Activated T-cell treated with anti-CD3 and anti-CD28 coated beads for 4 hours (primary cell): ENCODE measurements at regions not wholly inside any gene's neighbourhood (a gene's known extent, or its start where the extent isn't known, plus 50 kb on each side); places are given as distances from the start of the nearest gene placed in this dataset.

Source experiments
- DNase-seq: peaks from one replicate; pipeline ENCODE4 v3.0.0-alpha.2; 2020

GRCh38 chr21:16074950-16075489 is 345.2 kb downstream of the USP25 start:
- no peak for DNase-seq

- DNase-seq, result no peak
Observed at GRCh38 chr21:16075649-16076282, 346.0 kb downstream of the USP25 start.

DNA sequence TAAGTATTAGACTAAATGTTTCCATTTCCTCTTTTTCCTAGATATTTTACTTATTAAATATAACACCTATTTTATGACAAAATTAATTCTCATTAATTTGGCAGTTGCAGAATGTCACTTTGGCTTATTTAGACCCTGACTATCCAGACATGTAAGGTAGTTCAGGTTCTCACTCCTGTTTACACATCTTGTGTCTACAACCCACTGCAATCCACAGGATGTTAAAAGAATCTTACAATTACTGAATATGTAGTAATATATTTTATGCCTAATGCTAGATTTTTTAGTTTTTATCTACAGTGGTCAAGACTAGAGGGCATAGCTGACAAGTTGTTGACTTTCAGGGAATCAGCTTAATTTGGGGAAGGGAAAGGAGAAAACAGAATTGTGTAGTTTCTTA is 346.7 kb downstream of the USP25 start:
- DNase-seq, result no peak

- no peak for DNase-seq
Observed at GRCh38 chr21:16078382-16078781, 348.6 kb downstream of the USP25 start.

DNA sequence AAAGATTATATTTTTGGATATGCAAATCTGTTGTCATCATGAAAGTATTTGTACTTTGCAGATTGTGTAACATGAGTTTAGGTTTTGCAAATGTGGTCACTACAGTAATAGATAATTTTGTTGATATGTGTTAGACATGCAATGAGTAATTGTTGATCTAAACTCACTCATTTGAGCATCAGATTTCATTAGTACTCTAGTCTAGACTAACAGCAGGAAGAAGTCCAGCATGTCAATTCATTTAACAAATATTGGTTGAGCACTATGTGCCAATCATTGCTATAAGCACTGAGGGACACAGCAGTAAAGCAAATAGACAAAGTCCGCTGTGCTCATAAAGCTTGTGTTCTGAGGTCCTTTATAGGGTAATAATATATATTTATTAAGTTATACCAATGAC is 350.0 kb downstream of the USP25 start:
- DNase-seq, result no peak

GRCh38 chr21:16081304-16081703 is 351.5 kb downstream of the USP25 start:
- DNase-seq, result no peak

- no peak for DNase-seq
Observed at GRCh38 chr21:16082038-16082816, 352.4 kb downstream of the USP25 start.

GRCh38 chr21:16084776-16085364 is 355.1 kb downstream of the USP25 start:
- DNase-seq, result no peak

DNA sequence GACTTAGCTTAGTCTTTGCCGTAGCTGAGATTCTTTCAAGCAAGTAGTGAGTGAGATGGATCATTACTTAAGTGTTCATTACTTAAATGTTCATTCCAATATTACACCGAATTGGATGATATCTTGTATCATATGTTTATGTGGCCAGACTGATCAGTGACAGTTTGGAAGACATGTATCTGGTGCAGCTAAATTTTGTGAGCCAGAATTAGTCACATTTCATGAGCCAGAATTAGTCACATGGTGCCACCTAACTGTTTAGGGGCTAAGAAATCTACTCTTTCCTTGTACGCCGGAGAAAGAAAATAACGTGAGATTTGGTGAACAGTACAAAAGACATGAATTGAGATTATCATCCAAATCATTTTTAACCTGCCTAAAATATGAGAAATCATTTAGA is 355.6 kb downstream of the USP25 start:
- no peak for DNase-seq

GRCh38 chr21:16086121-16086520 is 356.3 kb downstream of the USP25 start:
- no peak for DNase-seq

- DNase-seq, result no peak
Observed at GRCh38 chr21:16086936-16087335, 357.2 kb downstream of the USP25 start.

GRCh38 chr21:16087523-16087922 is 357.7 kb downstream of the USP25 start:
- DNase-seq, result no peak

GRCh38 chr21:16088056-16088455 is 358.3 kb downstream of the USP25 start:
- DNase-seq, result no peak

GRCh38 chr21:16095005-16095404 is 365.2 kb downstream of the USP25 start:
- DNase-seq, result no peak

- DNase-seq, result no peak
Observed at GRCh38 chr21:16096988-16097387, 367.2 kb downstream of the USP25 start.

GRCh38 chr21:16102113-16102512 is 372.3 kb downstream of the USP25 start:
- DNase-seq, result no peak

GRCh38 chr21:16108561-16109075 is 378.8 kb downstream of the USP25 start:
- DNase-seq, result no peak

DNA sequence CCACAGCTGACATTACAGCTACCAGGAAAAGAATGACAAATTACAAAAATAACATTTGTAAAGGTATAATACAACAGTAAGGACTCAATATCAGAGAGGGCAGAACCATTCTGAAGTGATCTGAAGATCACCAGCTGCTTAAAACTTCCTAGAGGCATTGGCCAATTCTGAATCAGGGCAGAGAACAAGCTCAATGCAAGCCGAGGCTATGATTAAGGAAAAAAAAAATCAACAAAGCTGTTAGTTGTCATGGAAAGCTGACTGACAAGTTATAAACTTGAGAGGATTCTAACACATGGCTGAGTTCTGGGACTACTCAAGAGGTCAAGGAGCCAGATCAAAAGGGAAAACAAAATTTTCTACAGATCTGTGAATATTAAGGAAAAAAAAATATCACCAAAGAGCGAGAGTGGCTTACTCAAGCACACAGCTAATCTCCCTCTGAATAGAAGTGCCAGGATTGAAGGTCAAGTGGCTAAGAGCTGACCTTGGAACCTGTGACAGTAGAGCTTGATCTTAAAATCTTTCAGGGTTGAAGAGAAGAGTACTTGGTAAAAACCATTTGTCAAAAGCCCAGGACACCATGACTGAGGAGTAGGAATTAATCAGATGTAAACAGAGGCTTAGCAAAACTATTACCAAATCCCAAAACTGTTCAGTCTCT is 383.4 kb downstream of the USP25 start:
- DNase-seq, result no peak

GRCh38 chr21:16115461-16115860 is 385.7 kb downstream of the USP25 start:
- DNase-seq, result no peak

DNA sequence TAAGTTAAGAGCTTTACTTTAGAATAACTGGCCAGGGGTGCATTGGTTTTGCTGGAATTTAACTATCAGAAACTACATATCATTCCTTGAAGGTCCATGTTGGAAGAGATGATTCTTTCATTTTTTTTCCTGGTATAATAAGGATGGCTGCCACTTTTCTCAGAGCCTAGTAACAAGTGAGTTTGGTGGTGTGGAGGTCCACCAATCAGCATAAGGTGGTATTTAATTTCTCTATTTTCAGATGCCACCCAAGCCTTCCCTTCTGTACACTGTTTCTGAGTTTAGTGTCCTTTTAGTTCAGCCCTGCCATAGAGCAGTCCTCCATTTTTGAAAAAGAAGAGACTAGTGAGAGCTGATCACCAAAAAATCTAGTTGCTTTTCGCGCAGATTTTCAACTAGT is 386.3 kb downstream of the USP25 start:
- DNase-seq, result no peak

DNA sequence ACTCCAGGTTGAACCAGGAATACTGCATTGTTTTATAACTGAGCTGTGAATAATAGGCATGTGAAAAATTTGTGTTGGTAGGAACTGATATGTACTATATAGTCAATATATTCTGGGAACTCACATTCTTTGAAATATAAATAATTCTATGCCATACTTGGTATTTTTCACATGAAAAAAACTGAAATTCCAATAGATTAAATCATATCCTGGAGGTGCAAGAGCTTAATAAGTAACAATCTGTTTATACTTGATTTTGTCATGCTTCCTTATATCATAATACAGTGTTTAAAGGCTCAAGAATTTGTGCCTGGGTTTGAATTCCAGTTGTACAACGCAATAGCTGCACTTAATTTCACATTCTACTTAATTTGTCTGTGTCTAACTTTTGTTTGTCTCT is 387.0 kb downstream of the USP25 start:
- DNase-seq, result no peak

- no peak for DNase-seq
Observed at GRCh38 chr21:16117331-16117730, 387.5 kb downstream of the USP25 start.
